Colonic mucosa (tissue), 4 donors: ENCODE measurements at regions not wholly inside any gene's neighbourhood (a gene's known extent, or its start where the extent isn't known, plus 50 kb on each side); places are given as distances from the start of the nearest gene placed in this dataset.
"Not testable (repeated sequence)": the region's sequence is repeated elsewhere in the genome, so short reads cannot be mapped to it uniquely, and the experiment has no call there.

Experiments
- DNase-seq: peaks from one replicate; pipeline ENCODE4 v3.0.0-alpha.2; 2020
- H3K27ac ChIP-seq: fragments of 200-600 bp; one replicate; pipeline ENCODE4 v1.8.0; 2021
- H3K27me3 ChIP-seq: fragments of 200-600 bp; one replicate; pipeline ENCODE4 v1.8.0; 2021
- H3K36me3 ChIP-seq: fragments of 200-600 bp; one replicate; pipeline ENCODE4 v1.8.0; 2021
- H3K4me1 ChIP-seq: fragments of 200-600 bp; one replicate; pipeline ENCODE4 v1.8.0; 2021; ENCODE audit warnings: mild to moderate bottlenecking
- H3K4me3 ChIP-seq: fragments of 200-600 bp; one replicate; pipeline ENCODE4 v1.8.0; 2021
- H3K9ac ChIP-seq, 2 donors: one replicate each; pipeline ENCODE4 v1.7.0; 2013; ENCODE audit warnings: control low read depth in 2 of 2, low read depth in 2 of 2, low read length in 2 of 2
- H3K9me3 ChIP-seq: fragments of 200-600 bp; one replicate; pipeline ENCODE4 v1.8.0; 2021
- intact Hi-C: fragments of 100-400 bp; cut with DNase I; formaldehyde crosslinking; loops from one replicate; pipeline ENCODE4 v1.14.1; 2022
- TF ChIP-seq, protein P1 (sequence below): fragments of 200-600 bp; IDR thresholded peaks from one replicate; pipeline ENCODE4 v1.8.0; 2022; ENCODE audit warnings: antibody characterized with exemption, mild to moderate bottlenecking
- donor health status: healthy.
- donor health status: DM: no; HTN: no; CAD: no.
- donor health status: DM: no; HTN: no; CAD: no.

DNA sequence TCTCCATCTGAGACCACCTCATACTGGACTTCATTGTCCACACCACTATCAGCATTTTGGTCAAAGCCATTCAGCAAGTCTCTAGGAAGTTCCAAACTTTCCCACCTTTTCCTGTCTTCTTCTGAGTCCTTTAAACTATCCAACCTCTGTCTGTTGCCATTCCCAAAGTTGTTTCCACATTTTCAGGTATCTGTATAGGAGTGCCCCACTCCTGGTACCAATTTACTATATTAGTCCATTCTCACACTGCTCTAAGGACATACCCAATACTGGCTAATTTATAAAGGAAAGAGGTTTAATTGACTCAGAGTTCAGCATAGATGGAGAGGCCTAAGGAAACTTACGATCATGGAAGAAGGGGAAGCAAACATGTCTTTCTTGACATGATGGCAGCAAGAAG is 292.2 kb upstream of the ATXN7L3B start:
- TF ChIP-seq, protein P1, sequence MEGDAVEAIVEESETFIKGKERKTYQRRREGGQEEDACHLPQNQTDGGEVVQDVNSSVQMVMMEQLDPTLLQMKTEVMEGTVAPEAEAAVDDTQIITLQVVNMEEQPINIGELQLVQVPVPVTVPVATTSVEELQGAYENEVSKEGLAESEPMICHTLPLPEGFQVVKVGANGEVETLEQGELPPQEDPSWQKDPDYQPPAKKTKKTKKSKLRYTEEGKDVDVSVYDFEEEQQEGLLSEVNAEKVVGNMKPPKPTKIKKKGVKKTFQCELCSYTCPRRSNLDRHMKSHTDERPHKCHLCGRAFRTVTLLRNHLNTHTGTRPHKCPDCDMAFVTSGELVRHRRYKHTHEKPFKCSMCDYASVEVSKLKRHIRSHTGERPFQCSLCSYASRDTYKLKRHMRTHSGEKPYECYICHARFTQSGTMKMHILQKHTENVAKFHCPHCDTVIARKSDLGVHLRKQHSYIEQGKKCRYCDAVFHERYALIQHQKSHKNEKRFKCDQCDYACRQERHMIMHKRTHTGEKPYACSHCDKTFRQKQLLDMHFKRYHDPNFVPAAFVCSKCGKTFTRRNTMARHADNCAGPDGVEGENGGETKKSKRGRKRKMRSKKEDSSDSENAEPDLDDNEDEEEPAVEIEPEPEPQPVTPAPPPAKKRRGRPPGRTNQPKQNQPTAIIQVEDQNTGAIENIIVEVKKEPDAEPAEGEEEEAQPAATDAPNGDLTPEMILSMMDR: no peak
- Histone ChIP-seq H3K36me3 (no peaks in the 10 kb centered on the region), H3K27ac (no peak overlapping the region), H3K9me3 (no peaks in the 10 kb centered on the region), H3K4me3 (no peak overlapping the region), H3K9ac (no peak overlapping the region), H3K4me1 (no peaks in the 10 kb centered on the region), H3K27me3 (no peaks in the 10 kb centered on the region)
- intact Hi-C loops: no loop called here
- no peak for DNase-seq

DNA sequence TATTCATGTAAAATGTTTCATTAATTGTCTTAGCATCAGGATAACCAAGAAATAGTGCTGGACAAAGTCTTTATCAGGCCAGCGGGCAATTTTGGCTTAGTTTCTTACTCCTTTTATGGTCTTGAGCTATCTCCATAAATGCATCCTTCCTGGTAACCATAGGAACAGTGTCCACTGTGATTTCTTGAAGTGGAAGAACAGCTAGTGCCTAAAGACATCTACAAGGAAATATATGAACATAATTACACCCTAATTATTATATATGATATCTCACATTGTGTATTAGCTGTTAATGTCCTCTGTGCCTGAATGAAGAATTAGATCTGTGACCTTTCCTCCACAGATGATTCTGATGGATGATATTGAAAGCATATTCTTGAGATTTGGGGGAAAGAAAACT is 286.7 kb upstream of the ATXN7L3B start:
- DNase-seq: no peak
- intact Hi-C loops: no loop called here
- Histone ChIP-seq H3K4me3 (no peak overlapping the region), H3K9me3 (no peaks in the 10 kb centered on the region), H3K9ac (no peak overlapping the region), H3K27ac (no peak overlapping the region), H3K36me3 (no peaks in the 10 kb centered on the region), H3K27me3 (no peaks in the 10 kb centered on the region), H3K4me1 (no peaks in the 10 kb centered on the region)
- TF ChIP-seq, protein P1: no peak

DNA sequence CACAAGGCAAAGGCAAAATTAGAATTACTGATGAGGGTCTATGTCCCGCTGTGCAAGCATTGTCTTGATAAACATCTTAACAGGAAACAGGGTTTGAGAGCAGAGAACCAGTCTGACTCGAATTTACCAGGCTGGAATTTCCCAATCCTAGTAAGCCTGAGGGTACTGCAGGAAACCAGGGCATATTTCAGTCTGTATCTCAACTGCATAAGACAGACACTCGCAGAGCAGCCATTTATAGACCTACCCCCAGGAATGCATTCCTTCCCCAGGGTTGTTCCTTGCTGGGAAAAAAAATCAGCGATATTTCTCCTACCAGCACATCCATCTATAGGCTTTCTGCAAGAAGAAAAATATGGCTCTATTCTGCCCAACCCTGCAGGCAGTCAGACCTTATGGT is 283.8 kb upstream of the ATXN7L3B start:
- H3K27me3 ChIP-seq, DNase-seq, H3K4me3 ChIP-seq, H3K36me3 ChIP-seq, H3K9me3 ChIP-seq, H3K9ac ChIP-seq, intact Hi-C loops, H3K27ac ChIP-seq, H3K4me1 ChIP-seq: not testable (repeated sequence)

DNA sequence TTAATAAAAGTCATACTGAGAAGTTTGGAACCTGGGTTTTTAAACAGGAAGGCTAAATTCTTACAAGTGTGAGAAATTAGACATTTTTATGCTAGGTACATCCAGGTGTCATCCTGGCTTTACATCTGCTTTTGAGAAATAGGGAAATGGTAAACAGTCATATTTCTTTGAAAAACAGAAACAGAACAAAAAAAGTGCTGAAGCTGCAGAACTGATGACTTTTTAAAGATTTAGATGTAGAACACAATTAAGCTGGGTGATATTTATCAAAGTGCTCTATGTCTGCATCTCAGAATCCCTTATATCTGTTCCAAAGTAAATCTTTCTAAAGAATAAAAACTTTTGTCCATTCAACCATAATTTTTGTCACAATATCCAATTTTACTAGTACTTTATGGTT is 282.9 kb upstream of the ATXN7L3B start:
- intact Hi-C loops: no loop called here
- no peaks in the 10 kb centered on the region for H3K36me3 ChIP-seq
- TF ChIP-seq, protein P1: no peak

DNA sequence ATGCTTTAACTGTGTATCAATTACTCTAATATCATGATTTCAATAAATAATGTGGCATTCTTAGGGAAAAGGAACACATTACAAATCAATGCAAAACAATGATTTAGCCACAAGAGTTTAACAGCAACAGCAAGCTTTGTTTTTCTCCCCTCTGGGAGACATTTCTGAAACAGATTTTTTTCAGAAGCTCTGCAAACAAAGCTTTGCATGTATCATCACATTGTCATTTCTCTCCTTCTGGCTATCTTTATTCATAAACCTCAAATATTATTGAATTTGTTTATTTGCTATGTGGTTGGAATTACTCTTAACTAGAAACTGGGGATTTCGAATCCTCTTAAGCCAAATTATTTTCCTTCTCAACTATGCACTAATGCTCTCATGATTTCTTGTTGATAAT is 278.4 kb upstream of the ATXN7L3B start:
- Histone ChIP-seq H3K36me3 (no peaks in the 10 kb centered on the region), H3K27me3 (no peaks in the 10 kb centered on the region), H3K27ac (no peak overlapping the region), H3K9ac (no peak overlapping the region), H3K9me3 (no peaks in the 10 kb centered on the region), H3K4me3 (no peak overlapping the region), H3K4me1 (no peaks in the 10 kb centered on the region)
- TF ChIP-seq, protein P1: no peak
- no peak for DNase-seq
- intact Hi-C loops: no loop called here

More for the DNA sequence above, 282.9 kb upstream of the ATXN7L3B start:
- no peak overlapping the region for H3K4me3 ChIP-seq
- no peaks in the 10 kb centered on the region for H3K27me3 ChIP-seq
- no peak for DNase-seq
- H3K9me3 ChIP-seq: no peaks in the 10 kb centered on the region
- H3K9ac ChIP-seq: no peak overlapping the region
- no peaks in the 10 kb centered on the region for H3K4me1 ChIP-seq
- no peak overlapping the region for H3K27ac ChIP-seq

DNA sequence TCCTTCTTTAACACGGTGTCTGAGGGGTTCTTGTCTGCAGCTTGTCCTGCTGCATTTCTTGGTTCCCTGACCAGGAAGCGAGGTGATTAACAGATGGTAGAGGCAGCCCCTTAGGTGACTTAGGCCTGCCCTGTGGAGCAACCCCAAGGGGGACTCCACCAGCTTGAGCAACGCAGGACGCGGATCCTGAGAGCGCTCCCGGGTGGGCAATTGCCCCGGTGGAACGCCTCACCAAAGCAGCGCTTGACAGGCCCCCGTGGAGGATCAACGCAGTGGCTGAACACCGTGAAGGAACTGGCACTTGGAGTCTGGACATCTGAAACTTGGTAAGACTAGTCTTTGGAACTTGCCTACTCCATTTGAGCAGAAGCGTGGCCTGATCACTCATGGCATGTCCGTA is 272.9 kb upstream of the ATXN7L3B start:
- Histone ChIP-seq H3K9me3 (no peaks in the 10 kb centered on the region), H3K4me1 (no peaks in the 10 kb centered on the region), H3K27ac (no peak overlapping the region), H3K4me3 (no peak overlapping the region), H3K36me3 (no peaks in the 10 kb centered on the region), H3K9ac (no peak overlapping the region), H3K27me3 (no peaks in the 10 kb centered on the region)
- TF ChIP-seq, protein P1: no peak
- DNase-seq: no peak
- intact Hi-C loops: no loop called here

DNA sequence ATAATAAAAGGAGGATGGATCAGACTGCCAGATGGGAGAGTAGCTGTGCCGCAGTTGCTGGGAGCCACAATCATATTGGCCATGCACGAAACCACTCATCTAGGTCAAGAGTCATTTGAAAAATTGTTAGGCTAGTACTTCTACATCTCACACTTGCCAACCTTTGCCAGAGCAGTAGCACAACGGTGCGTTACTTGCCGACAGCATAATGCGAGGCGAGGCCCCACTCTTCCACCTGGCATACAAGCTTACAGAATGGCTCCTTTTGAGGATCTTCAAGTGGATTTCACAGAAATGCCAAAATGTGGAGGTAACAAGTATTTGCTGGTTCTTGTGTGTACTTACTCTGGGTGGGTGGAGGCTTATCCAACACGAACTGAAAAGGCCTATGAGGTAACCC is 268.3 kb upstream of the ATXN7L3B start:
- H3K4me3 ChIP-seq, intact Hi-C loops, H3K9me3 ChIP-seq, H3K36me3 ChIP-seq, H3K9ac ChIP-seq, H3K27ac ChIP-seq, H3K4me1 ChIP-seq, H3K27me3 ChIP-seq, DNase-seq: not testable (repeated sequence)
